ENCODE measurements at regions not wholly inside any gene's neighbourhood (a gene's known extent, or its start where the extent isn't known, plus 50 kb on each side); places are given as distances from the start of the nearest gene placed in this dataset.

- TF ChIP-seq CTCF (IDR thresholded peaks at IDR 0.05; ENCODE audit: insufficient read depth, low read depth, low read length, missing control alignments) = no peak
- no peak for DNase-seq (ENCODE audit: low read depth)
- no peak overlapping the region for H3K4me3 ChIP-seq (ENCODE audit: low read length)
Observed at GRCh38 chr2:11033114-11033513, 121.4 kb downstream of the KCNF1 start.

- no peak for DNase-seq (ENCODE audit: low read depth)
- TF ChIP-seq CTCF (IDR thresholded peaks at IDR 0.05; ENCODE audit: insufficient read depth, low read depth, low read length, missing control alignments) = no peak
- H3K4me3 ChIP-seq (ENCODE audit: low read length) = no peak overlapping the region
Observed at GRCh38 chr2:11038641-11039040, 116.6 kb upstream of the SLC66A3 start.

- no peak for TF ChIP-seq CTCF (IDR thresholded peaks at IDR 0.05; ENCODE audit: insufficient read depth, low read depth, low read length, missing control alignments)
- DNase-seq (ENCODE audit: low read depth) = no peak
- H3K4me3 ChIP-seq (ENCODE audit: low read length) = no peak overlapping the region
Observed at GRCh38 chr2:11040992-11041391, 114.3 kb upstream of the SLC66A3 start.

DNA sequence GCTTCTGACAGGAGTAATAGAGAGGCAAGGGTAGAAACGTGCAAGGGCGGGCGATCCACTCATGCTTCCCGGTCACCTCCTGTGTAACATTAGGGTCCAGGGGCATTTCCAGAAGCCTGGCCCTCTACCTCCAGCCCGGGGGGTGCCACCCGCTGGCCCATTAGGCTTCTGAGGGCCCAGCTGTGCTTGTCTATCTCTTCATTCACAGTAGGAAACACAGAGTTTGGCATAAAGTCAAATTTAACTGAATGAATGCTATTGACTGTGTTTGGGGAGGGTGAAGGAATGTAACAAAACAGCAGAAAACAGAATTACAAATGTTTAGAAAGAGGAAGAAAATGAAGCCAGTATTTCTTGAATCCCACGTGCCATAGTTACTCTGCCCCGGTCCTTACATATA lies 112.4 kb upstream of the SLC66A3 start:
- DNase-seq (ENCODE audit: low read depth) = no peak
- no peak for TF ChIP-seq CTCF (IDR thresholded peaks at IDR 0.05; ENCODE audit: insufficient read depth, low read depth, low read length, missing control alignments)
- no peak overlapping the region for H3K4me3 ChIP-seq (ENCODE audit: low read length)

DNA sequence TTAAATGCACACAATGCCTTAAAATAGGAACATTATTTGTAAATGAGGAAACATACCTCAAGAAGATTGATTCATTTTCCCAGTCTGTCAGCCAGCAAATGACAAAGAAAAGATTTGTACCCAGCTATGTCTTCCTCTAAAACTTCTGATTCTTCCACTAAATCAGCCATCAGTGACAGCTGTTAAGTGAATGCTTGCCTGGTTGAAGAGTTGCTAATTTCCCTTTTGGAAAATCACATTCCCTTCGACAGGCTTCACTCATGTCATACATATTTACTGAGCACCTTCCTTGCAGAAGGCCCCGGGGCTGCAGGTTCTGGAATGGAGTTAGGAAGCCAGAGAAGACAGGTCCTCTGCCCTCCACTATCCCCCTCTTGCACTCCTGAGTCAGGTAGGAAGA lies 112.0 kb upstream of the SLC66A3 start:
- no peak for TF ChIP-seq CTCF (IDR thresholded peaks at IDR 0.05; ENCODE audit: insufficient read depth, low read depth, low read length, missing control alignments)
- DNase-seq (ENCODE audit: low read depth) = no peak
- H3K4me3 ChIP-seq (ENCODE audit: low read length) = no peak overlapping the region

DNA sequence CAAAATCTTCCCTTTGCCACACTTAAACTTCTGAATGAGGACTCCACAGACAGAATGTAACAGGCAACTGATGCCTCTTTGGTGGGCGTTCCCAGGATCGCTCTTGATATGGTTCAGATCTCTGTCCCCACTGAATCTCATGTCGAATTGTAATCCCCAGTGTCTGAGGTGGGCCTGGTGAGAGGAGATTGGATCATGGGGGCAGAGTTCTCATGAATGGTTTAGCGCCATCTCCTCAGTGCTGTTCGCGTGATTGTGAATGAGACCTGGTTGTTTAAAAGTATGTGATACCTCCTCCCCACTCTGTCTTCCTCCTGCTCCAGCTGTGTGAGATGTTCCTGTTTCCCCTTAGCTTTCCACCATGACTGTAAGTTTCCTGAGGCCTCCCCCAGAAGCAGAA lies 111.1 kb upstream of the SLC66A3 start:
- no peak for TF ChIP-seq CTCF (IDR thresholded peaks at IDR 0.05; ENCODE audit: insufficient read depth, low read depth, low read length, missing control alignments)
- no peak for DNase-seq (ENCODE audit: low read depth)

GRCh38 chr2:11045294-11045693 lies 110.0 kb upstream of the SLC66A3 start:
- H3K4me3 ChIP-seq (ENCODE audit: low read length) = no peak overlapping the region
- no peak for DNase-seq (ENCODE audit: low read depth)
- TF ChIP-seq CTCF (IDR thresholded peaks at IDR 0.05; ENCODE audit: insufficient read depth, low read depth, low read length, missing control alignments) = no peak

More for the DNA sequence above, 111.1 kb upstream of the SLC66A3 start:
- H3K4me3 ChIP-seq (ENCODE audit: low read length) = no peak overlapping the region

Measured in epithelial cell of esophagus (primary cell).